HUES6 (cell line): ENCODE measurements at regions not wholly inside any gene's neighbourhood (a gene's known extent, or its start where the extent isn't known, plus 50 kb on each side); places are given as distances from the start of the nearest gene placed in this dataset.

Experiments used
- H3K27ac ChIP-seq: 2 replicates; pipeline ENCODE4 v1.7.0; 2013; ENCODE audit warnings: low read depth, mild to moderate bottlenecking, low read length, inconsistent platforms
- H3K27me3 ChIP-seq: 2 replicates; pipeline ENCODE4 v1.6.1; 2013; ENCODE audit warnings: low read length; ENCODE audit not compliant: control insufficient read depth, insufficient read depth
- H3K36me3 ChIP-seq: 2 replicates; pipeline ENCODE4 v1.6.1; 2013; ENCODE audit warnings: low read length; ENCODE audit not compliant: control insufficient read depth, insufficient read depth
- H3K4me1 ChIP-seq: 2 replicates; pipeline ENCODE4 v1.6.1; 2013; ENCODE audit warnings: low read length; ENCODE audit not compliant: control insufficient read depth, insufficient read depth
- H3K4me3 ChIP-seq: 2 replicates; pipeline ENCODE4 v1.5.1; 2013; ENCODE audit warnings: low read depth, low read length
- H3K9ac ChIP-seq: one replicate; pipeline ENCODE4 v1.6.1; 2013; ENCODE audit warnings: mild to moderate bottlenecking, low read length
- H3K9me3 ChIP-seq: 2 replicates; pipeline ENCODE4 v1.6.1; 2013; ENCODE audit warnings: low read depth, low read length; ENCODE audit not compliant: control insufficient read depth, insufficient read depth

GRCh38 chr7:159231017-159231416 is 86.3 kb upstream of the VIPR2 start:
- H3K4me3 ChIP-seq = no peak overlapping the region
- H3K27ac ChIP-seq = no peak overlapping the region
- H3K4me1 ChIP-seq = no peaks in the 10 kb centered on the region
- H3K9ac ChIP-seq = no peak overlapping the region
- peaks cover 57% of the 10 kb centered on the region; the same call in 1 of the 2 replicates for H3K9me3 ChIP-seq
- H3K27me3 ChIP-seq = no peaks in the 10 kb centered on the region
- H3K36me3 ChIP-seq = no peaks in the 10 kb centered on the region

GRCh38 chr7:159229683-159230475 is 85.2 kb upstream of the VIPR2 start:
- Histone ChIP-seq H3K9me3 (peaks cover 55% of the 10 kb centered on the region; the same call in 1 of the 2 replicates), H3K36me3 (no peaks in the 10 kb centered on the region), H3K4me3 (no peak overlapping the region), H3K27ac (no peak overlapping the region), H3K27me3 (no peaks in the 10 kb centered on the region), H3K4me1 (no peaks in the 10 kb centered on the region), H3K9ac (no peak overlapping the region)

- Histone ChIP-seq H3K9me3 (peaks cover 44% of the 10 kb centered on the region; the same call in 1 of the 2 replicates), H3K27ac (no peak overlapping the region), H3K36me3 (no peaks in the 10 kb centered on the region), H3K9ac (no peak overlapping the region), H3K4me3 (no peak overlapping the region), H3K4me1 (no peaks in the 10 kb centered on the region), H3K27me3 (no peaks in the 10 kb centered on the region)
Measured at GRCh38 chr7:159227433-159227832, 82.8 kb upstream of the VIPR2 start.

GRCh38 chr7:159226011-159226702 is 81.5 kb upstream of the VIPR2 start:
- Histone ChIP-seq H3K4me1 (no peaks in the 10 kb centered on the region), H3K9me3 (peaks cover 32% of the 10 kb centered on the region; the same call in 1 of the 2 replicates), H3K36me3 (no peaks in the 10 kb centered on the region), H3K9ac (no peak overlapping the region), H3K27me3 (no peaks in the 10 kb centered on the region), H3K27ac (no peak overlapping the region), H3K4me3 (no peak overlapping the region)

- no peak overlapping the region for H3K27ac ChIP-seq
- no peaks in the 10 kb centered on the region for H3K27me3 ChIP-seq
- H3K9me3 ChIP-seq = peaks cover 16% of the 10 kb centered on the region; the same call in 1 of the 2 replicates
- H3K36me3 ChIP-seq = no peaks in the 10 kb centered on the region
- H3K4me1 ChIP-seq = peaks cover 12% of the 10 kb centered on the region; the same call in 1 of the 2 replicates
- no peak overlapping the region for H3K4me3 ChIP-seq
- no peak overlapping the region for H3K9ac ChIP-seq
Measured at GRCh38 chr7:159218607-159219006, 73.9 kb upstream of the VIPR2 start.

GRCh38 chr7:159218170-159218569 is 73.5 kb upstream of the VIPR2 start:
- Histone ChIP-seq H3K9ac (no peak overlapping the region), H3K4me1 (peaks cover 12% of the 10 kb centered on the region; the same call in 1 of the 2 replicates), H3K27me3 (no peaks in the 10 kb centered on the region), H3K4me3 (no peak overlapping the region), H3K36me3 (no peaks in the 10 kb centered on the region), H3K9me3 (peaks cover 16% of the 10 kb centered on the region; the same call in 1 of the 2 replicates), H3K27ac (no peak overlapping the region)

- H3K36me3 ChIP-seq = no peaks in the 10 kb centered on the region
- peaks cover 21% of the 10 kb centered on the region; the same call in 1 of the 2 replicates for H3K9me3 ChIP-seq
- no peaks in the 10 kb centered on the region for H3K27me3 ChIP-seq
- no peak overlapping the region for H3K27ac ChIP-seq
- peaks cover 12% of the 10 kb centered on the region; the same call in 1 of the 2 replicates for H3K4me1 ChIP-seq
- no peak overlapping the region for H3K4me3 ChIP-seq
- H3K9ac ChIP-seq = no peak overlapping the region
Measured at GRCh38 chr7:159215076-159215475, 70.4 kb upstream of the VIPR2 start.

- no peak overlapping the region for H3K9ac ChIP-seq
Measured at GRCh38 chr7:159213253-159213652, 68.6 kb upstream of the VIPR2 start.

GRCh38 chr7:159212226-159212625 is 67.6 kb upstream of the VIPR2 start:
- no peaks in the 10 kb centered on the region for H3K36me3 ChIP-seq
- no peaks in the 10 kb centered on the region for H3K4me1 ChIP-seq
- no peaks in the 10 kb centered on the region for H3K27me3 ChIP-seq

More at GRCh38 chr7:159213253-159213652, 68.6 kb upstream of the VIPR2 start:
- no peak overlapping the region for H3K4me3 ChIP-seq
- no peaks in the 10 kb centered on the region for H3K36me3 ChIP-seq
- peaks cover 31% of the 10 kb centered on the region; the same call in 1 of the 2 replicates for H3K9me3 ChIP-seq
- no peak overlapping the region for H3K27ac ChIP-seq
- H3K4me1 ChIP-seq = peaks cover 6% of the 10 kb centered on the region; the same call in 1 of the 2 replicates
- H3K27me3 ChIP-seq = no peaks in the 10 kb centered on the region

GRCh38 chr7:159211540-159212182 is 67.0 kb upstream of the VIPR2 start:
- H3K4me1 ChIP-seq = no peaks in the 10 kb centered on the region
- H3K27ac ChIP-seq = no peak overlapping the region
- H3K9ac ChIP-seq = no peak overlapping the region
- no peak overlapping the region for H3K4me3 ChIP-seq
- H3K9me3 ChIP-seq = peaks cover 39% of the 10 kb centered on the region; the same call in 1 of the 2 replicates
- H3K27me3 ChIP-seq = no peaks in the 10 kb centered on the region
- no peaks in the 10 kb centered on the region for H3K36me3 ChIP-seq

More at GRCh38 chr7:159212226-159212625, 67.6 kb upstream of the VIPR2 start:
- Histone ChIP-seq H3K27ac (no peak overlapping the region), H3K4me3 (no peak overlapping the region), H3K9ac (no peak overlapping the region), H3K9me3 (peaks cover 35% of the 10 kb centered on the region; the same call in 1 of the 2 replicates)
